NCI-H2171 treated with DMSO at 0.1 percent for 48 hours (cell line): ENCODE measurements at regions not wholly inside any gene's neighbourhood (a gene's known extent, or its start where the extent isn't known, plus 50 kb on each side); places are given as distances from the start of the nearest gene placed in this dataset.

Experiments used
- DNase-seq: peaks from one replicate; lab custom pipeline; 2025; lab: John Stamatoyannopoulos, UW

- DNase-seq = no peak
Measured at GRCh38 chr2:215685238-215685990, 249.5 kb upstream of the FN1 start.

GRCh38 chr2:215684448-215685237 lies 248.8 kb upstream of the FN1 start:
- no peak for DNase-seq

- no peak for DNase-seq
Measured at GRCh38 chr2:215683295-215683694, 247.4 kb upstream of the FN1 start.

- DNase-seq = no peak
Measured at GRCh38 chr2:215681799-215682596, 246.1 kb upstream of the FN1 start.

GRCh38 chr2:215680605-215681598 lies 245.0 kb upstream of the FN1 start:
- DNase-seq = no peak

GRCh38 chr2:215678094-215678493 lies 242.2 kb upstream of the FN1 start:
- no peak for DNase-seq

- DNase-seq = no peak
Measured at GRCh38 chr2:215677481-215677880, 241.6 kb upstream of the FN1 start.

- no peak for DNase-seq
Measured at GRCh38 chr2:215672406-215672805, 236.5 kb upstream of the FN1 start.

- no peak for DNase-seq
Measured at GRCh38 chr2:215671691-215672090, 235.8 kb upstream of the FN1 start.

- DNase-seq = no peak
Measured at GRCh38 chr2:215671244-215671643, 235.4 kb upstream of the FN1 start.

GRCh38 chr2:215670396-215670795 lies 234.5 kb upstream of the FN1 start:
- DNase-seq = no peak

GRCh38 chr2:215668378-215668775 lies 232.5 kb upstream of the FN1 start:
- DNase-seq = no peak

- DNase-seq = no peak
Measured at GRCh38 chr2:215667585-215668377, 231.9 kb upstream of the FN1 start.

- DNase-seq = no peak
Measured at GRCh38 chr2:215664847-215665525, 229.1 kb upstream of the FN1 start.

- no peak for DNase-seq
Measured at GRCh38 chr2:215662715-215663114, 226.8 kb upstream of the FN1 start.

- no peak for DNase-seq
Measured at GRCh38 chr2:215660687-215661086, 224.8 kb upstream of the FN1 start.

- DNase-seq = no peak
Measured at GRCh38 chr2:215659650-215660049, 223.8 kb upstream of the FN1 start.

- no peak for DNase-seq
Measured at GRCh38 chr2:215658635-215659305, 222.9 kb upstream of the FN1 start.

GRCh38 chr2:215657844-215658243 lies 222.0 kb upstream of the FN1 start:
- DNase-seq = no peak
